Activated naive CD4-positive, alpha-beta T cell treated with anti-CD3 and anti-CD28 coated beads, Interleukin-2, amount 10 ng/mL, durations not matched to agents 7 days and 5 days (primary cell): ENCODE measurements at regions not wholly inside any gene's neighbourhood (a gene's known extent, or its start where the extent isn't known, plus 50 kb on each side); places are given as distances from the start of the nearest gene placed in this dataset.
"Not testable (repeated sequence)": the region's sequence is repeated elsewhere in the genome, so short reads cannot be mapped to it uniquely, and the experiment has no call there.

ENCODE experiments used
- CTCF ChIA-PET: fragments of 350-600 bp; sonication (Branson Sonifier 250); formaldehyde crosslinking; loops from one replicate; lab custom pipeline; 2021; ENCODE audit warnings: antibody characterized with exemption; lab: Charles Lee
- DNase-seq: peaks from one replicate; pipeline ENCODE4 v3.0.0-alpha.2; 2020
- H3K27ac Mint-ChIP-seq: one replicate; pipeline ENCODE4 v1.8.0; 2021; ENCODE audit warnings: mild to moderate bottlenecking, moderate library complexity, mixed read lengths
- H3K27me3 Mint-ChIP-seq: one replicate; pipeline ENCODE4 v1.8.0; 2021; ENCODE audit warnings: mild to moderate bottlenecking, mixed read lengths
- H3K36me3 Mint-ChIP-seq: one replicate; pipeline ENCODE4 v1.8.0; 2021; ENCODE audit warnings: mixed read lengths
- H3K4me1 Mint-ChIP-seq: one replicate; pipeline ENCODE4 v1.8.0; 2021; ENCODE audit warnings: mixed read lengths
- H3K4me3 Mint-ChIP-seq: one replicate; pipeline ENCODE4 v1.8.0; 2021; ENCODE audit warnings: mild to moderate bottlenecking, moderate library complexity, mixed read lengths
- H3K9me3 Mint-ChIP-seq: one replicate; pipeline ENCODE4 v1.8.0; 2021; ENCODE audit warnings: mixed read lengths

DNA sequence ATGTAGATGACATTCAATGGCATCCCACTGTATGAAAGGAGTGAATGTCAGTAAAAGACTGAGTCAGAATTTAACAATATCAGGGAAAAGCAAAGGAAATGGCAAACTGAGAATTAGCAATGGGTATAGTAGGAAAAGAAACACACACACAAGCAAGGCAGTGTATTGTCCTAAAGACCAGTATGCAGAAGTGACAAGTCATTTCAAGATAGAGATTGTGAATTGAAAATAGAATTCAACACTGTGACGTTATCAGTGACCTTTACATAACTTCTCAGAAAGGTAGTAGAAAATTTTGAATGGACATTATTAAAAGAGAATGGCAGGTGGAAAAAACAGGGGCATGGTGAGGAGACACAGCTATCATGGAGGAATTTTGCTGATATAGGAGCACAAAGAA lies 1651.4 kb downstream of the NLGN4Y start:
- H3K4me3 Mint-ChIP-seq, DNase-seq, H3K27me3 Mint-ChIP-seq, H3K27ac Mint-ChIP-seq, CTCF ChIA-PET, H3K9me3 Mint-ChIP-seq, H3K4me1 Mint-ChIP-seq, H3K36me3 Mint-ChIP-seq: not testable (repeated sequence)

DNA sequence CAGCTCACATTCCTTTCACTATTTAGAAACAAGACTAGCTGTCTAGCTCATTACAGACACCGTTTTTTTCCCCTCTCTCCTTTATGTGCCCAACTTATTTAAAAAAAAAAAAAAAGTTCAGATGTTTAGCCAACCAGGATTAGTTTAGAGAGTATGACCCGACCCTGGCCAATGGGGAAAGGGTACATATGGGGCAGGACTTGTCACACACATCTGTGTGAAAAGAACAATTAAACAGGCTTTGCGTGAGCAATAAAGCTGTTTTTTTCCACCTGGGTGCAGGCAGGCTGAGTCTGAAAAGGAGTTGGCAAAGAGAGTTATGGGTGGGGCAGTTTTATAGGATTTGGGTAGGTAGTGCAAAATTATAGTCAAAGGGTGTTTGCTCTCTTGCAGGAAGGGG lies 1674.5 kb downstream of the CDY2B start:
- H3K27ac Mint-ChIP-seq, CTCF ChIA-PET, H3K9me3 Mint-ChIP-seq, H3K27me3 Mint-ChIP-seq, H3K4me3 Mint-ChIP-seq, H3K36me3 Mint-ChIP-seq, H3K4me1 Mint-ChIP-seq, DNase-seq: not testable (repeated sequence)

DNA sequence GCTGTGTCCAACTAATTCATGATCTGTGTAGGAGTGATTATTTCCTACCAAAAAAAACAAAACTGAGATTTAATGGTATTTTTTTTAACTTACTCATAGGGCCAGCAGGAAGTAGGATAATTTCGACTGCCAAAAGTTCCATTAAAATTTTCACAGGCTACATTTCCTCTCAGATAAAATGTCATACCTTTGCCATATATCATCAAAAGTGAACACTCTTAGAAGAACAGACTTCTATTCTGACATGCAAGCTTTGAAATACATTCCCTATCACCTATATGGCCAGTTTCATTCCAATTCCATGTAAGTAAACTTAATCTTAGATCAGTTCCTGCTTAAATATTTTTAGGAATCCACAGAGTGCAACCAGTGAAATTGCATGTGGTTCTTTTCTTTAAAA lies 1636.7 kb downstream of the CDY2B start:
- H3K4me3 Mint-ChIP-seq, CTCF ChIA-PET, H3K4me1 Mint-ChIP-seq, H3K36me3 Mint-ChIP-seq, H3K27me3 Mint-ChIP-seq, H3K9me3 Mint-ChIP-seq, DNase-seq, H3K27ac Mint-ChIP-seq: not testable (repeated sequence)

DNA sequence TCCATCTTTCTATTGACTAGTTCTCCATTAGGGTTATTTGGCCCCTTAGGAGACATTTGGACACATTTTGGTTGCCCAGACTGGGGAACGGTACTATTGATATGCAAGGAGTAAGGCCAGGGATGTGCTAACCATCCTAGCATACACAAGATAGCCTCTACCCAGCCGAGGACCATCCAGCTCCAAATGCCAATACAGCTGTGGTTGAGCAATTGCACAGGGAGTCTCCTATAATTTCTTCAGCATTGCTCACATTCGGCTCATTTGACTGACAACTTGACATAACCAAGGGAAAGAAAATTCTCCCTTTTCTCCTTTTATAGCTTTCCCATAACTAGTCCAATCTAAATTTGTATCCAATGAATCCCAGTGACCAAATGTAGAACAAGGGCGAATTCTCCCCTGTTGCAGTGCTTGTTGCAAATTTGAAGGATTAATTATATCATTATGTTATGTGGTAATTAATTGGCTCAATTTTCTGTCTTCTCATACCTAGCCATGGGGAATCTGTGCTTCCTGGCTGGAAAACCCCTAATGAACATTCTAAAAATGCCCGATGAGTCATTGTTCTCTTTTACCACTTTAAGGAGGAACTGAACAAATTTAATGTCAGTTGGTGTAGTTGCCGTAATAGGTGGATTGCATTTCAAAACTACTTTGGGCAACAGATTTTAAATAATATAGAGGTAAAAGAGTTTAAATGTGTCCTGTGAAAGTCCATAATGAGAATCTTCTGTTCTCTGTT lies 1625.3 kb downstream of the CDY2B start:
- H3K27ac Mint-ChIP-seq, H3K4me1 Mint-ChIP-seq, H3K36me3 Mint-ChIP-seq, H3K4me3 Mint-ChIP-seq, H3K27me3 Mint-ChIP-seq, DNase-seq, CTCF ChIA-PET, H3K9me3 Mint-ChIP-seq: not testable (repeated sequence)

DNA sequence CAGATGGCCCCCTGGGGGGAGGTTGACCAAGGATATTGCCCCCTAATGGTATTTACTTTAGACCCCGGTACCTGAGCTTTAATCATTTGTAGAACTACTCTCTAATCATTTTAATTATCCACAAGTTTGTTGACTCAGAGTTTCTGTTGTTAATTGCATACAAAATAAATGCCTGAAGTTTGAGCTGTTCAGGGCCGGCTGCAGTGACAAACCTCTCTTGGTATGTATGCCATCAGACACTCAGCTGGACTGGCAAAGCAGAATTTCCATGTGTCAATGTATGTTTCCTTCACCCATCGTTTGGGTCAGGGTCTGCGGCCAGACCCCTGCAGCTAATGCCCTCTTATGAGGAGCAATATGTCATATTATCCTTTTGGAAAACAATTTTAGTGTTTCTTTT lies 1624.2 kb downstream of the CDY2B start:
- H3K36me3 Mint-ChIP-seq, H3K4me3 Mint-ChIP-seq, DNase-seq, H3K9me3 Mint-ChIP-seq, CTCF ChIA-PET, H3K27ac Mint-ChIP-seq, H3K27me3 Mint-ChIP-seq, H3K4me1 Mint-ChIP-seq: not testable (repeated sequence)
